Upper lobe of right lung (tissue), 1 donor: ENCODE measurements at regions not wholly inside any gene's neighbourhood (a gene's known extent, or its start where the extent isn't known, plus 50 kb on each side); places are given as distances from the start of the nearest gene placed in this dataset.

Experiments
- ATAC-seq: fragments of 200-7000 bp; cut with Tn5 transposase; one replicate; pipeline ENCODE4 v1.9.1; 2020; ENCODE audit warnings: mild to moderate bottlenecking, moderate library complexity
- DNase-seq: peaks from one replicate; pipeline ENCODE4 v3.0.0-alpha.2; 2020
- H3K27ac ChIP-seq: fragments of 200-600 bp; one replicate; pipeline ENCODE4 v1.8.0; 2022
- H3K27me3 ChIP-seq: fragments of 200-600 bp; one replicate; pipeline ENCODE4 v1.8.0; 2022; ENCODE audit warnings: mild to moderate bottlenecking
- H3K36me3 ChIP-seq: fragments of 200-600 bp; one replicate; pipeline ENCODE4 v1.8.0; 2022
- H3K4me1 ChIP-seq: fragments of 200-600 bp; one replicate; pipeline ENCODE4 v1.8.0; 2022
- H3K4me3 ChIP-seq: fragments of 200-600 bp; one replicate; pipeline ENCODE4 v1.8.0; 2022; ENCODE audit warnings: mild to moderate bottlenecking
- H3K9me3 ChIP-seq: fragments of 200-600 bp; one replicate; pipeline ENCODE4 v1.8.0; 2022
- CTCF ChIP-seq: fragments of 200-600 bp; IDR thresholded peaks from one replicate; pipeline ENCODE4 v1.8.0; 2022; ENCODE audit warnings: antibody characterized with exemption
- intact Hi-C: fragments of 100-400 bp; cut with DNase I; formaldehyde crosslinking; loops from one replicate; pipeline ENCODE4 v1.11.0; 2022
- donor health status: DM: no; HTN: yes; CAD: no; lungs with severe emphysema.

- no peak for TF ChIP-seq CTCF
Measured at GRCh38 chr3:94787734-94788270, 724.9 kb downstream of the NSUN3 start.

GRCh38 chr3:94794563-94794962 is 731.7 kb downstream of the NSUN3 start:
- DNase-seq (no peak), ATAC-seq (no peak)
- H3K27me3 ChIP-seq, result no peaks in the 10 kb centered on the region
- H3K4me1 ChIP-seq, result no peaks in the 10 kb centered on the region
- no peak for TF ChIP-seq CTCF
- no peaks in the 10 kb centered on the region for H3K36me3 ChIP-seq
- intact Hi-C loops, result no loop called here
- H3K9me3 ChIP-seq, result no peaks in the 10 kb centered on the region
- no peak overlapping the region for H3K4me3 ChIP-seq
- H3K27ac ChIP-seq, result no peak overlapping the region

More at GRCh38 chr3:94787734-94788270, 724.9 kb downstream of the NSUN3 start:
- no peak for ATAC-seq
- no peaks in the 10 kb centered on the region for H3K4me1 ChIP-seq
- no peak overlapping the region for H3K27ac ChIP-seq
- intact Hi-C loops, result no loop called here
- H3K4me3 ChIP-seq, result no peak overlapping the region
- DNase-seq, result no peak
- H3K36me3 ChIP-seq, result no peaks in the 10 kb centered on the region
- H3K27me3 ChIP-seq, result no peaks in the 10 kb centered on the region
- H3K9me3 ChIP-seq, result no peaks in the 10 kb centered on the region

- TF ChIP-seq CTCF, result no peak
- H3K27ac ChIP-seq, result no peak overlapping the region
- no peaks in the 10 kb centered on the region for H3K27me3 ChIP-seq
- no peak for ATAC-seq
- no peaks in the 10 kb centered on the region for H3K9me3 ChIP-seq
- H3K4me1 ChIP-seq, result no peaks in the 10 kb centered on the region
- no peaks in the 10 kb centered on the region for H3K36me3 ChIP-seq
- intact Hi-C loops, result no loop called here
- DNase-seq, result no peak
- no peak overlapping the region for H3K4me3 ChIP-seq
Measured at GRCh38 chr3:94799420-94800060, 736.7 kb downstream of the NSUN3 start.

- no peak overlapping the region for H3K27ac ChIP-seq
- no peak overlapping the region for H3K4me3 ChIP-seq
- no peaks in the 10 kb centered on the region for H3K36me3 ChIP-seq
- H3K9me3 ChIP-seq, result no peaks in the 10 kb centered on the region
- no peaks in the 10 kb centered on the region for H3K27me3 ChIP-seq
- intact Hi-C loops, result no loop called here
- no peaks in the 10 kb centered on the region for H3K4me1 ChIP-seq
- DNase-seq (no peak), ATAC-seq (no peak)
- no peak for TF ChIP-seq CTCF
Measured at GRCh38 chr3:94811836-94812235, 749.0 kb downstream of the NSUN3 start.

GRCh38 chr3:94821241-94821640 is 758.4 kb downstream of the NSUN3 start:
- Histone ChIP-seq H3K36me3 (no peaks in the 10 kb centered on the region), H3K27ac (no peak overlapping the region), H3K27me3 (no peaks in the 10 kb centered on the region), H3K9me3 (no peaks in the 10 kb centered on the region), H3K4me1 (no peaks in the 10 kb centered on the region), H3K4me3 (no peak overlapping the region)
- intact Hi-C loops, result no loop called here
- no peak for TF ChIP-seq CTCF
- ATAC-seq, result no peak
- no peak for DNase-seq
